ENCODE measurements at regions not wholly inside any gene's neighbourhood (a gene's known extent, or its start where the extent isn't known, plus 50 kb on each side); places are given as distances from the start of the nearest gene placed in this dataset.

DNA sequence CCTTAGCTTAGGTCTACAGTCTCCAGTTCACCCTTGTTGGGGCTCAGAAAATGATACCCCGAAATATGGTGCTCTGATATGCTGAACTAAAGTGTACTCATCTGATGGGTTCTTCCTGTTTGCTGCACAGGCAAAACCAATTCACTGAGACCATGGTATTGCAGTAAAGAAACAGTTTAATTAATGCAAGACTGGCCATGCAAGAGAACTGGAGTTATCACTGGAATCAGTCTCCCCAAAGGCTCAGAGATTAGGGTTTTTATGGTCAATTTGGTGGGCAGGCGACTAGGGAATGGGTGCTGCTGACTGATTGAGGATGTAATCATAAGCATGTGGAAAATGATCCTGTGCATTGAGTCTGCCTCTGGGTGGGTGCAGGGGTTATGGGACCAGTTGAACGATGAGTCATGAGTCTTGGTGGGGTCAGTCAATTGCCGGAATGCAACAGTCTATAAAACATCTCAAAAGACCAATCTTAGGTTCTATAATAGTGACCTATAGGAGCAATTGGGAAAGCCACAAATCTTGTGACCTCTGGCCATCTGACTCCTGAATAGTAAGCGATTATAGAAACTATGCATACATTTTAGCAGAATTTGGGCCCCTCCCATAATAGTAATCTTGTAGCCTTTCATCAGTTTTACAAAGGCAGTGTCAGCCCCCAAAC is 113.0 kb upstream of the ANKRD55 start:
- no peak for TF ChIP-seq POLR2A (IDR thresholded peaks at IDR 0.05; ENCODE audit: low read depth)
- no peak for TF ChIP-seq POLR2AphosphoS5 (IDR thresholded peaks at IDR 0.05)
